Calu3 (cell line): ENCODE measurements at regions not wholly inside any gene's neighbourhood (a gene's known extent, or its start where the extent isn't known, plus 50 kb on each side); places are given as distances from the start of the nearest gene placed in this dataset.
"Not testable (repeated sequence)": the region's sequence is repeated elsewhere in the genome, so short reads cannot be mapped to it uniquely, and the experiment has no call there.

Experiments used
- BruUV-seq: library from RNA; stranded (reverse); fragments of 400-500 nt; replicated peaks from 2 replicates; lab custom pipeline; 2021; lab: Mats Ljungman, UMichigan
- CTCF ChIA-PET: fragments of 300-600 bp; sonication (Branson Sonifier 250); formaldehyde crosslinking; loops from one replicate; lab custom pipeline; 2022; ENCODE audit warnings: antibody characterized with exemption; lab: Charles Lee
- DNase-seq: peaks from one replicate; pipeline ENCODE4 v3.0.0; 2022
- H3K27ac Mint-ChIP-seq: one replicate; pipeline ENCODE4 v1.8.0; 2022; ENCODE audit warnings: mixed read lengths; ENCODE audit not compliant: unreplicated experiment
- H3K27me3 Mint-ChIP-seq: one replicate; pipeline ENCODE4 v1.8.0; 2022; ENCODE audit warnings: mixed read lengths; ENCODE audit not compliant: unreplicated experiment
- H3K36me3 Mint-ChIP-seq: one replicate; pipeline ENCODE4 v1.8.0; 2022; ENCODE audit warnings: mild to moderate bottlenecking, moderate library complexity, mixed read lengths; ENCODE audit not compliant: insufficient read depth, unreplicated experiment
- H3K4me1 Mint-ChIP-seq: one replicate; pipeline ENCODE4 v1.8.0; 2022; ENCODE audit warnings: mild to moderate bottlenecking, low read depth, mixed read lengths; ENCODE audit not compliant: unreplicated experiment
- H3K4me3 Mint-ChIP-seq: one replicate; pipeline ENCODE4 v1.8.0; 2022; ENCODE audit warnings: mild to moderate bottlenecking, low read depth, moderate library complexity, mixed read lengths; ENCODE audit not compliant: unreplicated experiment
- H3K9me3 Mint-ChIP-seq: one replicate; pipeline ENCODE4 v1.8.0; 2022; ENCODE audit warnings: low read depth, mixed read lengths; ENCODE audit not compliant: unreplicated experiment
- intact Hi-C: fragments of 100-400 bp; cut with micrococcal nuclease; formaldehyde crosslinking; loops from one replicate; pipeline ENCODE4 v1.10.0; 2022; ENCODE audit not compliant: unreplicated experiment
- TF ChIP-seq, protein P1 (sequence below): fragments of 200-600 bp; IDR thresholded peaks from one replicate; pipeline ENCODE4 v1.8.0; 2022; ENCODE audit warnings: antibody characterized with exemption; ENCODE audit not compliant: unreplicated experiment

DNA sequence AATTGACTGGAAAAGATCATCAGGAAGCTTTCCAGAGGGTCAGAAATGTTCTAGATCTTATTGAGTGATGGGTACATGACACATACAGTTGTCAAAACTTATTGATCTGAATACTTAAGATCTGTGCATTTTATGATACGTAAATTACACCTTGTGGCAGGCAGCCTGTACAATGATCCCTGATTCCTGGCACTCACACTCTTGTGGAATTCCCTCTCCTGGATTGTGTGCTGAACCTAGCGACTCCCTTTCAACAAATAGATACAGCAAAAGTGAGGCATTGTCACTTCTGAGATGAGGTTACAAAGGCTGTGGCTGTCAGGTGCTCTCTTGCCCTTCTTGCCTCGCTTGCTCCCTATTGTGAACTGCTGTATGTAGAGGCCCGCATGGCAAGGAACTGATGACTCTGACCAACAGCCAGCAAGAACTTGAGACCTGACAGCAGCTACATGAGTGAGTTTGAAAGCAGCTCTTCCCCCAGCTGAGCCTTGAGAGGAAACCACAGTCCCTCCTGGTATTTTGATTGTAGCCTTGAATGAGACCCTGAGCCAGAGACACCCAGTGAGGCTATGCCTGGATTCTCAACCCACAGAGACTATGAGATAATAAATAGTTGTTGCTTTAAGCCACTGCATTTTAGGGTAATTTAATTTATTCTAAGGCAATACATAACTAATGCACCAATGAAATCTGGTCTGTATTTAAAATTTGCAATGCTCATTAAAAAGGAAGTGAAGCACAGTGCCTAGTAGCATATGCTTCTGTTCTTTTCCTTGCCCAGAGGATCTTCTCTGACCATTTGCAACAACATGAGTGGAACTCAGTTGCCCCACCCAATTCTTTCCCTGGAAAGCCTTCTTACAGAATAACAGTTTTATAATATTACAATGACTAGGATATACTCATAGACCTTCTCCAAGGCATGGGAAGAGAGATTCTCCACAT, 60.5 kb upstream of the IZUMO1R start:
- Mint-ChIP-seq H3K27me3 (peaks cover 14% of the 10 kb centered on the region), H3K4me1 (no peaks in the 10 kb centered on the region), H3K4me3 (no peak overlapping the region), H3K27ac (no peak overlapping the region), H3K9me3 (no peaks in the 10 kb centered on the region), H3K36me3 (no peaks in the 10 kb centered on the region)
- BruUV-seq: no TSS peak
- TF ChIP-seq, protein P1, sequence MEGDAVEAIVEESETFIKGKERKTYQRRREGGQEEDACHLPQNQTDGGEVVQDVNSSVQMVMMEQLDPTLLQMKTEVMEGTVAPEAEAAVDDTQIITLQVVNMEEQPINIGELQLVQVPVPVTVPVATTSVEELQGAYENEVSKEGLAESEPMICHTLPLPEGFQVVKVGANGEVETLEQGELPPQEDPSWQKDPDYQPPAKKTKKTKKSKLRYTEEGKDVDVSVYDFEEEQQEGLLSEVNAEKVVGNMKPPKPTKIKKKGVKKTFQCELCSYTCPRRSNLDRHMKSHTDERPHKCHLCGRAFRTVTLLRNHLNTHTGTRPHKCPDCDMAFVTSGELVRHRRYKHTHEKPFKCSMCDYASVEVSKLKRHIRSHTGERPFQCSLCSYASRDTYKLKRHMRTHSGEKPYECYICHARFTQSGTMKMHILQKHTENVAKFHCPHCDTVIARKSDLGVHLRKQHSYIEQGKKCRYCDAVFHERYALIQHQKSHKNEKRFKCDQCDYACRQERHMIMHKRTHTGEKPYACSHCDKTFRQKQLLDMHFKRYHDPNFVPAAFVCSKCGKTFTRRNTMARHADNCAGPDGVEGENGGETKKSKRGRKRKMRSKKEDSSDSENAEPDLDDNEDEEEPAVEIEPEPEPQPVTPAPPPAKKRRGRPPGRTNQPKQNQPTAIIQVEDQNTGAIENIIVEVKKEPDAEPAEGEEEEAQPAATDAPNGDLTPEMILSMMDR: no peak
- CTCF ChIA-PET: no interaction called here
- no peak for DNase-seq
- intact Hi-C loops: no loop called here

DNA sequence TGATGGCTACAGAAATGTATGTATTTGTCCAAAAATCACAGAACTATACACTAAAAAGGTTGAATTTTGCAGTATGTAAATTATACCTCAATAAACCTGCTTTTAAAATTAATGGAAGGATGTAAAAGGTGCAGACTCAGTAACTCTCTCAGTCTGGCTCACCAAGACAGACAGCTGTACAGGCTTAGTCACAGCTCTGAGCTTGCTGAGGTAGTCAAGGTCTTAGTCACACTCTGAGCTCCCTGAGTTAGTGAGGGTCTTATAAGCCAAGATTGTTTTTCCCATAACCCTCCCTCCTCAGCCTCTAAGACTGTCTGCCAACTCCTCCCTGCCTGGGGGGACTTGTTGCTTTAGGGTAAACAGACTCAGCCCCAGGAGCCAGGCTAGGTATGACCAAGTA, 59.3 kb upstream of the IZUMO1R start:
- TF ChIP-seq, protein P1: no peak
- Mint-ChIP-seq H3K27ac (no peak overlapping the region), H3K4me1 (no peaks in the 10 kb centered on the region), H3K27me3 (peaks cover 14% of the 10 kb centered on the region), H3K36me3 (no peaks in the 10 kb centered on the region), H3K4me3 (no peak overlapping the region), H3K9me3 (no peaks in the 10 kb centered on the region)
- BruUV-seq: no TSS peak
- CTCF ChIA-PET: interaction anchor here (0.6 kb wide), 1 partner anchor 351 kb away, joined by 3 read pairs; no protein-coding TSS in a partner anchor
- no peak for DNase-seq
- intact Hi-C loops: no loop called here

DNA sequence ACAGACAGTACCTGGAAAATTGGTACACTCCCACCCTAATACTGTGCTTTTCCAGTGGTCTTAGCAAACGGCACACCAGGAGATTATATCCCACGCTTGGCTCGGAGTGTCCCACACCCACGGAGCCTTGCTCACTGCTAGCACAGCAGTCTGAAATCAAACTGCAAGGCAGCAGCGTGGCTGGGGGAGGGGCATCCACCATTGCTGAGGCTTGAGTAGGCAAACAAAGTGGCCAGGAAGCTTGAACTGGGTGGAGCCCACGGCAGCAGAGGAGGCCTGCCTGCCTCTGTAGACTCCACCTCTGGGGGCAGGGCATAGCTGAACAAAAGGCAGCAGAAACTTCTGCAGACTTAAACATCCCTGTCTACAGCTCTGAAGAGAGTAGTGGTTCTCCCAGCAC, 56.1 kb upstream of the IZUMO1R start:
- CTCF ChIA-PET, H3K4me3 Mint-ChIP-seq, BruUV-seq, H3K9me3 Mint-ChIP-seq, H3K36me3 Mint-ChIP-seq, H3K4me1 Mint-ChIP-seq, DNase-seq, H3K27ac Mint-ChIP-seq, intact Hi-C loops: not testable (repeated sequence)
- peaks cover 14% of the 10 kb centered on the region for H3K27me3 Mint-ChIP-seq

DNA sequence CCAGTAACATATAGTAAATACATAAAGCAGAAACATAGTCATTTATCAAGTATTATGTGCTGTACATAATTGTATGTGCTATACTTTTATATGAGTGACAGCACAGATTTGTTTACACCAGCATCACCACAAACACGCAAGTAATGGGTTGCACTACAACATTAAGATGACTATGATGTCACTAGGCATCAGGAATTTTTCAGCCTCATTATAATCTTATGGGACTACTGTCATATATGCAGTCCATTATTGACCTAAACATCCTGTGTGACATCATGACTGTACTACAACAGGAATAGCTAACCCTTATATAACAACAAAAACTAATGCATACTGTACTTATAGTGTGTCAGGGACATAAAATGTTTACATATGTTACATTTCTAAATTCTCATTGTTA, 50.2 kb upstream of the IZUMO1R start:
- Mint-ChIP-seq H3K27ac (no peak overlapping the region), H3K4me1 (no peaks in the 10 kb centered on the region), H3K9me3 (no peaks in the 10 kb centered on the region), H3K4me3 (no peak overlapping the region), H3K36me3 (no peaks in the 10 kb centered on the region), H3K27me3 (no peaks in the 10 kb centered on the region)
- TF ChIP-seq, protein P1: no peak
- CTCF ChIA-PET: no interaction called here
- no peak for DNase-seq
- intact Hi-C loops: no loop called here
- no TSS peak for BruUV-seq
